Right lobe of liver (tissue), 6 donors: ENCODE measurements at regions not wholly inside any gene's neighbourhood (a gene's known extent, or its start where the extent isn't known, plus 50 kb on each side); places are given as distances from the start of the nearest gene placed in this dataset.

Source experiments
- ATAC-seq, 4 donors: fragments of 200-7000 bp; cut with Tn5 transposase; one replicate each; pipeline ENCODE4 v1.9.1; 2020; ENCODE audit warnings: mild to moderate bottlenecking in 4 of 4, moderate library complexity in 4 of 4
- DNase-seq, 3 donors: peaks; one replicate each; pipeline ENCODE4 v3.0.0-alpha.2; 2020
- H3K27ac ChIP-seq, 3 donors: fragments of 200-600 bp; one replicate each; pipeline ENCODE4 v1.8.0; 2022
- H3K27me3 ChIP-seq, 2 donors: fragments of 200-600 bp; one replicate each; pipeline ENCODE4 v1.8.0; 2022
- H3K36me3 ChIP-seq, 4 donors: fragments of 200-600 bp; sonication (generic) in 1 of 4; one replicate each; pipeline versions ENCODE4 v1.5.1 to v1.8.0; 2017 to 2022; ENCODE audit warnings: control low read depth in 1 of 4
- H3K4me1 ChIP-seq, 4 donors: fragments of 200-600 bp; sonication (generic) in 1 of 4; one replicate each; pipeline versions ENCODE4 v1.5.1 to v1.8.0; 2017 to 2022; ENCODE audit warnings: control low read depth in 1 of 4
- H3K4me3 ChIP-seq, 3 donors: fragments of 200-600 bp; one replicate each; pipeline ENCODE4 v1.8.0; 2022
- H3K9me3 ChIP-seq, 4 donors: fragments of 200-600 bp; sonication (generic) in 1 of 4; one replicate each; pipeline versions ENCODE4 v1.5.1 to v1.8.0; 2017 to 2022; ENCODE audit warnings: control low read depth in 1 of 4
- CTCF ChIP-seq, 4 donors: fragments of 200-600 bp in 3 of 4; fragments of 450-650 bp in 1 of 4; IDR thresholded peaks; one replicate each; pipeline versions ENCODE4 v1.5.1 to v1.8.0; 2016 to 2022; ENCODE audit warnings: antibody characterized with exemption in 4 of 4, mild to moderate bottlenecking in 2 of 4
- POLR2A ChIP-seq: fragments of 450-650 bp; IDR thresholded peaks from one replicate; pipeline ENCODE4 v1.6.1; 2017; ENCODE audit warnings: antibody characterized with exemption, mild to moderate bottlenecking
- WGBS: methylation state at CpG from one replicate; pipeline ENCODE4 v1.1.6; 2018; ENCODE audit warnings: low coverage, low lambda C conversion rate; ENCODE audit not compliant: insufficient coverage; ENCODE audit errors: missing lambda C conversion rate; 5-methylcytosine and 5-hydroxymethylcytosine counted together
- intact Hi-C, 2 donors: fragments of 100-400 bp; cut with DNase I; formaldehyde crosslinking; loops; one replicate each; pipeline versions ENCODE4 v1.11.2 to v1.14.1; 2022
- donor health status: DM: no; HTN: yes; CAD: no.
- donor health status: DM: no; HTN: no; CAD: no.
- donor health status: DM: no; HTN: no; CAD: no.
- donor health status: DM: no; HTN: yes; CAD: no.
- donor health status: DM: no; HTN: yes; CAD: no.

GRCh38 chr7:17236171-17236570, 62.3 kb upstream of the AHR start:
- Histone ChIP-seq H3K27me3 (no peaks in the 10 kb centered on the region), H3K27ac (no peak overlapping the region), H3K4me1 (peaks cover 0 to 19% (median 0%) of the 10 kb centered on the region in 4 donors), H3K4me3 (no peak overlapping the region), H3K36me3 (no peaks in the 10 kb centered on the region), H3K9me3 (no peaks in the 10 kb centered on the region)
- no peak for ATAC-seq
- 94% methylated on average over 5 of the region's 5 CpGs for WGBS
- intact Hi-C loops = no loop called here
- no peak for TF ChIP-seq CTCF (IDR thresholded peaks at IDR 0.05)
- TF ChIP-seq POLR2A = no peak
- no peak for DNase-seq

- no peak for TF ChIP-seq CTCF (IDR thresholded peaks at IDR 0.05)
- DNase-seq = no peak
- no peaks in the 10 kb centered on the region for H3K9me3 ChIP-seq
- intact Hi-C loops = no loop called here
- no peak for ATAC-seq
- H3K27me3 ChIP-seq = no peaks in the 10 kb centered on the region
- H3K27ac ChIP-seq = no peak overlapping the region
- no peak overlapping the region for H3K4me3 ChIP-seq
- H3K36me3 ChIP-seq = no peaks in the 10 kb centered on the region
- 91% methylated on average over 1 of the region's 1 CpG for WGBS
- H3K4me1 ChIP-seq = peaks cover 0 to 19% (median 0%) of the 10 kb centered on the region in 4 donors
These were observed 61.8 kb upstream of the AHR start for GRCh38 chr7:17236603-17237002.

- H3K4me1 ChIP-seq = peaks cover 0 to 19% (median 0%) of the 10 kb centered on the region in 4 donors
- TF ChIP-seq CTCF (IDR thresholded peaks at IDR 0.05) (no peak), POLR2A (no peak)
- ATAC-seq (peak in 1 of 4 donors; percentile 2), DNase-seq (no peak)
- no peak overlapping the region for H3K4me3 ChIP-seq
- intact Hi-C loops = no loop called here
- 53% methylated on average over 1 of the region's 1 CpG for WGBS
- no peaks in the 10 kb centered on the region for H3K27me3 ChIP-seq
- H3K36me3 ChIP-seq = no peaks in the 10 kb centered on the region
- no peaks in the 10 kb centered on the region for H3K9me3 ChIP-seq
- H3K27ac ChIP-seq = peak overlapping the region in 2 of 3 donors; percentile 32 to 52
These were observed 59.4 kb upstream of the AHR start for GRCh38 chr7:17239046-17239445.

GRCh38 chr7:17239683-17240521, 58.5 kb upstream of the AHR start:
- ATAC-seq = peak; percentile 91 to 99 (median 96)
- intact Hi-C loops = no loop called here
- Histone ChIP-seq H3K9me3 (no peaks in the 10 kb centered on the region), H3K4me1 (peaks cover 0 to 19% (median 0%) of the 10 kb centered on the region in 4 donors), H3K36me3 (no peaks in the 10 kb centered on the region), H3K4me3 (peak overlapping the region in 1 of 3 donors; percentile 29), H3K27me3 (no peaks in the 10 kb centered on the region), H3K27ac (peak overlapping the region in 1 of 3 donors; percentile 67)
- 27% methylated on average over 7 of the region's 7 CpGs for WGBS
- TF ChIP-seq CTCF (IDR thresholded peaks at IDR 0.05) (no peak), POLR2A (no peak)
- DNase-seq = no peak
